Keratinocyte (primary cell): ENCODE measurements at regions not wholly inside any gene's neighbourhood (a gene's known extent, or its start where the extent isn't known, plus 50 kb on each side); places are given as distances from the start of the nearest gene placed in this dataset.

ENCODE experiments used
- CTCF ChIP-seq, 3 experiments: IDR thresholded peaks in 1 of 3; conservative IDR thresholded peaks in 1 of 3; optimal IDR thresholded peaks in 1 of 3; 2 replicates in 2 of 3; 3 replicates in 1 of 3; pipeline versions ENCODE3 to v1.5.1; 2011; ENCODE audit warnings: low read length in 3 of 3, mild to moderate bottlenecking in 3 of 3, moderate library complexity in 2 of 3, control low read depth in 1 of 3, inconsistent platforms in 1 of 3; ENCODE audit not compliant: insufficient read depth in 2 of 3; ENCODE audit errors: extremely low read depth in 1 of 3
- EZH2 ChIP-seq: IDR thresholded peaks from one replicate; pipeline ENCODE4 v1.6.1; 2012; ENCODE audit warnings: inconsistent platforms, mild to moderate bottlenecking, low read length, moderate library complexity

DNA sequence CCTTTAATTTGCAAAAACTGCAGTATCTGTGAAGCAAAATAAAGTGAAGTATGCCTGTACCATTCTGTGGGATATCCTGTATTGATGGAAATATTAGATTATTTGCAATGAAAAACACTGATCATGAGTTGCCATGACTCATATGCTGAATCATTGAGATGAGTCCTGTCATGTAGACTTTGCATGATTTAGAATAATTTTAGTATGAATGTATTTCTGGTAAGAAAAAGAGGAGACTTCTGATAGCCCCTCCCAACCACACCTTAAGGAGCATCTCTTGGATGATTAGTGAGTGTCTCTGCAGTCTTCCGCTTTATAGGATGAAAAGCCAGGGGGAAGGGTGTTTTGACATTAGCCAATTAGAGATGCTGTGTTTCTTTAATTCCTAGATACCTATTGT, 55.2 kb upstream of the PTGS2 start:
- no peak for TF ChIP-seq CTCF (optimal IDR thresholded peaks at IDR 0.05 in 1 of 3, IDR thresholded peaks at IDR 0.05 in 1 of 3, conservative IDR thresholded peaks at IDR 0.05 in 1 of 3; ENCODE audit: extremely low read depth in 1 of 3, insufficient read depth in 2 of 3, low read length in 3 of 3)
- no peak for TF ChIP-seq EZH2
